OCI-LY3 (cell line): ENCODE measurements at regions not wholly inside any gene's neighbourhood (a gene's known extent, or its start where the extent isn't known, plus 50 kb on each side); places are given as distances from the start of the nearest gene placed in this dataset.

Experiments used
- H2AFZ ChIP-seq: fragments of 200-600, 300-600 bp; shearing (Covaris generic); 2 replicates; pipeline ENCODE4 v1.6.0; 2014; ENCODE audit warnings: antibody characterized with exemption, low read depth, low read length
- H3K27ac ChIP-seq: fragments of 200-600, 300-600 bp; sonication (generic); 2 replicates; pipeline ENCODE4 v1.5.1; 2014; ENCODE audit warnings: mild to moderate bottlenecking, low read length, moderate library complexity, mixed read lengths
- H3K27me3 ChIP-seq: fragments of 200-600, 300-600 bp; sonication (generic); 2 replicates; pipeline ENCODE4 v1.6.1; 2014; ENCODE audit warnings: low read depth, low read length, mixed read lengths
- H3K36me3 ChIP-seq: fragments of 200-600, 300-600 bp; sonication (generic); replicated peaks from 2 replicates; pipeline ENCODE3; 2014; ENCODE audit warnings: low read depth, low read length, mixed read lengths
- H3K4me1 ChIP-seq: fragments of 300-600, 200-600 bp; sonication (generic); 2 replicates; pipeline ENCODE4 v1.6.1; 2014; ENCODE audit warnings: low read length, mixed read lengths
- H3K4me2 ChIP-seq: fragments of 200-600, 300-600 bp; sonication (generic); 2 replicates; pipeline ENCODE4 v1.6.1; 2014; ENCODE audit warnings: low read length, mixed read lengths
- H3K4me3 ChIP-seq: fragments of 300-600, 200-600 bp; sonication (generic); 2 replicates; pipeline ENCODE4 v1.5.1; 2014; ENCODE audit warnings: antibody characterized with exemption, mild to moderate bottlenecking, low read length, moderate library complexity
- H3K79me2 ChIP-seq: fragments of 300-600, 200-600 bp; shearing (Covaris generic); 2 replicates; pipeline ENCODE4 v1.6.1; 2014; ENCODE audit warnings: mild to moderate bottlenecking, low read length, mixed read lengths
- H3K9ac ChIP-seq: fragments of 300-600, 200-600 bp; shearing (Covaris generic); 2 replicates; pipeline ENCODE4 v1.6.0; 2014; ENCODE audit warnings: mild to moderate bottlenecking, low read length, moderate library complexity
- H3K9me3 ChIP-seq: fragments of 200-600, 300-600 bp; shearing (Covaris generic); 2 replicates; pipeline ENCODE4 v1.6.1; 2014; ENCODE audit warnings: low read length, mixed read lengths; ENCODE audit not compliant: insufficient read depth
- H4K20me1 ChIP-seq: fragments of 200-600, 300-600 bp; sonication (generic); 2 replicates; pipeline ENCODE4 v1.6.1; 2016; ENCODE audit warnings: low read length, mixed read lengths; ENCODE audit not compliant: insufficient read depth
- CTCF ChIP-seq: fragments of 200-600, 300-600 bp; sonication (generic); IDR thresholded peaks from 2 replicates; pipeline ENCODE4 v1.5.1; 2014; ENCODE audit warnings: antibody characterized with exemption, low read length, low read depth
- EZH2phosphoT487 ChIP-seq: fragments of 200-600 bp; shearing (Covaris generic); IDR thresholded peaks from 2 replicates; pipeline ENCODE4 v1.6.1; 2018; ENCODE audit warnings: antibody characterized with exemption, mixed run types, low read depth

GRCh38 chr16:52731219-52731875, 184.4 kb upstream of the TOX3 start:
- no peak overlapping the region for H3K4me2 ChIP-seq
- H3K27ac ChIP-seq, result no peak overlapping the region
- H2AFZ ChIP-seq, result no peak overlapping the region
- H3K9ac ChIP-seq, result no peak overlapping the region
- no peak for TF ChIP-seq CTCF
- no peaks in the 10 kb centered on the region for H3K79me2 ChIP-seq
- H3K36me3 ChIP-seq, result no peaks in the 10 kb centered on the region
- H3K4me3 ChIP-seq, result no peak overlapping the region
- H3K9me3 ChIP-seq, result no peaks in the 10 kb centered on the region
- H3K4me1 ChIP-seq, result no peaks in the 10 kb centered on the region
- H4K20me1 ChIP-seq, result no peaks in the 10 kb centered on the region
- H3K27me3 ChIP-seq, result no peaks in the 10 kb centered on the region

DNA sequence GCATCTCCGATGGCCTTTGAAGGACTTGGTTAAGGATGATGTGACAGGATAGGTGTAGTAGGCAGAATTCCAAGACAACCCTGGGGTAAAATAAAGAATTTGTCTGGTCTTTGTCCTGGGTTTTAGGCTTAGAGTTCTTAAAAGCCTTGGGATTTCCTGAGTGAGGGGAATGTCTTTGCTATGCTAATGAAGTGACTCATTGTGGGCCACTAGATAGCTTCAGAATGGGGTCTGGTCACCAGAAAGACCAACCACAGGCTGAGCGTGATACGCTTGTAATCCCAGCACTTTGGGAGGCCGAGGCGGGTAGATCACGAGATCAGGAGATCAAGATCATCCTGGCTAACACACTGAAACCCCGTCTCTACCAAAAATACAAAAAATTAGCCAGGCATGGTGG, 182.8 kb upstream of the TOX3 start:
- no peak overlapping the region for H3K4me3 ChIP-seq
- H3K36me3 ChIP-seq, result no peaks in the 10 kb centered on the region
- H3K27me3 ChIP-seq, result no peaks in the 10 kb centered on the region
- H2AFZ ChIP-seq, result no peak overlapping the region
- H3K4me1 ChIP-seq, result no peaks in the 10 kb centered on the region
- H3K4me2 ChIP-seq, result no peak overlapping the region
- no peaks in the 10 kb centered on the region for H3K9me3 ChIP-seq
- H3K79me2 ChIP-seq, result no peaks in the 10 kb centered on the region
- H3K9ac ChIP-seq, result no peak overlapping the region
- H3K27ac ChIP-seq, result no peak overlapping the region
- no peak for TF ChIP-seq EZH2phosphoT487
- TF ChIP-seq CTCF, result no peak
- no peaks in the 10 kb centered on the region for H4K20me1 ChIP-seq

DNA sequence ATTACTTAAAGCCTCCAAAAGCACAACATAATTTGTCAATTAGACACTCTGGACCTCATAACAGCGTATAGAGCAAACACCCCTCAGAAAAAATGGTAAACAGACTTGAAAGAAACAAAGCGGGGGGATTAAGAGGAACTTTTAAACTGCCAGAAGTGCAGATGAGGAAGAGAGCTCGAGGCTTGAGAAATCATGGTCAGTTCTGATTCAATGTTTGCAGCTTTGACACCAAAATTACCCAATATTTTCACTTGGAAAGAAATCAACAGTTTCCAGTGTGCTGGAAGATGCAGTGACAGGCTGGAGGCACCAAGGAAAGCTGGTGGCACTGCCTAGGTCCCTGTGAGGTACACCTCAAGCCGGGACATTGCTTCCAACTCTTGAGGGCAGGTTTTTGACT, 180.9 kb upstream of the TOX3 start:
- no peak overlapping the region for H3K4me2 ChIP-seq
- no peak overlapping the region for H3K9ac ChIP-seq
- no peaks in the 10 kb centered on the region for H3K79me2 ChIP-seq
- TF ChIP-seq EZH2phosphoT487 (no peak), CTCF (no peak)
- H3K4me3 ChIP-seq, result no peak overlapping the region
- H2AFZ ChIP-seq, result no peak overlapping the region
- H4K20me1 ChIP-seq, result no peaks in the 10 kb centered on the region
- H3K27me3 ChIP-seq, result no peaks in the 10 kb centered on the region
- no peak overlapping the region for H3K27ac ChIP-seq
- no peaks in the 10 kb centered on the region for H3K36me3 ChIP-seq
- H3K9me3 ChIP-seq, result no peaks in the 10 kb centered on the region
- no peaks in the 10 kb centered on the region for H3K4me1 ChIP-seq

- H3K36me3 ChIP-seq, result no peaks in the 10 kb centered on the region
- H3K9ac ChIP-seq, result no peak overlapping the region
- H3K79me2 ChIP-seq, result no peaks in the 10 kb centered on the region
- no peaks in the 10 kb centered on the region for H4K20me1 ChIP-seq
- no peaks in the 10 kb centered on the region for H3K9me3 ChIP-seq
- no peak overlapping the region for H3K4me3 ChIP-seq
- no peak overlapping the region for H3K27ac ChIP-seq
- no peaks in the 10 kb centered on the region for H3K27me3 ChIP-seq
- no peaks in the 10 kb centered on the region for H3K4me1 ChIP-seq
- TF ChIP-seq EZH2phosphoT487, result no peak
- no peak for TF ChIP-seq CTCF
- no peak overlapping the region for H2AFZ ChIP-seq
- no peak overlapping the region for H3K4me2 ChIP-seq
Observed at GRCh38 chr16:52727441-52727840, 180.5 kb upstream of the TOX3 start.
